T-helper 17 cell (primary cell): ENCODE measurements at regions not wholly inside any gene's neighbourhood (a gene's known extent, or its start where the extent isn't known, plus 50 kb on each side); places are given as distances from the start of the nearest gene placed in this dataset.
"Not testable (repeated sequence)": the region's sequence is repeated elsewhere in the genome, so short reads cannot be mapped to it uniquely, and the experiment has no call there.

Source experiments
- ATAC-seq: fragments of 150-1000 bp; cut with Tn5 transposase; 2 replicates; pipeline ENCODE4 v1.10.0; 2021; ENCODE audit warnings: mild to moderate bottlenecking, moderate library complexity
- DNase-seq, 3 donors: peaks; one replicate each; pipeline versions ENCODE4 v3.0.0 to v3.0.0-alpha.2; 2020 to 2021
- H3K9me3 ChIP-seq: one replicate; pipeline ENCODE4 v1.7.0; 2013; ENCODE audit warnings: low read length, mild to moderate bottlenecking; ENCODE audit not compliant: control insufficient read depth, poor library complexity, severe bottlenecking
- H3K27ac Mint-ChIP-seq: one replicate; pipeline ENCODE4 v1.8.0; 2022; ENCODE audit warnings: mild to moderate bottlenecking, moderate library complexity, mixed read lengths
- H3K27me3 Mint-ChIP-seq: one replicate; pipeline ENCODE4 v1.8.0; 2022; ENCODE audit warnings: mixed read lengths
- H3K36me3 Mint-ChIP-seq: one replicate; pipeline ENCODE4 v1.8.0; 2022; ENCODE audit warnings: low read depth, mixed read lengths
- H3K4me1 Mint-ChIP-seq: one replicate; pipeline ENCODE4 v1.8.0; 2022; ENCODE audit warnings: mild to moderate bottlenecking, mixed read lengths
- H3K4me3 Mint-ChIP-seq: one replicate; pipeline ENCODE4 v1.8.0; 2022; ENCODE audit warnings: mild to moderate bottlenecking, moderate library complexity, mixed read lengths

DNA sequence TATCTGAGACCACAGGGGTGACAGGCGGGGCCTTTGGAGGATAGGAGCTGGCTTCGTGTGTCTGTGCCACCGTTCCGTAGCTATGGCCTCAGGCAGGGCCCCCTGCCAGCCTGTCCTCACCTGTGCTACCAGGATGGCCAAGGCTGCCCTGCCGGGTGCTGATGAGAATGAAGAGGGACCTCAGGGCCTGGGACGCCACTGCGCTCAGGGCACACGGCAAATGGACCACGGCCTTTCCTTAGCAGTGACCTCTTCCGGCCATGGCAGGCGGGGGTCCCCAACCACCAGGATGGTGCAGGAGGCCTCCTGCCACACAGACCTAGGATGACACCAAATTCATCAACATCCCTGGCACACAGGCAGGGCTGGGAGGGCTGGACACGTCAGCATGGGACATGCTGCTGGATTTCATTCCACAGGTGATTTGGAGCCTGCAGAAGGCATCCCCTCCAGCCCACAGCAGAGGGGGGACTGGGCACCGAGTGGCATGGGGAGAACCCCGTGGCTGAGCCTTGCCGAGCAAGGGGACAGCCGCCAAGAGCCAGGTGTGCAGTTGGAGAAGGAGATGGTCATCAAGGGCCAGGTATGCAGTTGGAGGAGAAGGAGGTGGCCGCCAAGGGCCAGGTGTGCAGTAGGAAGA, 1321.0 kb downstream of the BRD1 start:
- ATAC-seq = no peak
- H3K4me1 Mint-ChIP-seq = no peaks in the 10 kb centered on the region

GRCh38 chr22:48505891-48506290, 1321.8 kb downstream of the BRD1 start:
- no peaks in the 10 kb centered on the region for H3K9me3 ChIP-seq
- Mint-ChIP-seq H3K4me1 (no peaks in the 10 kb centered on the region), H3K27me3 (peaks cover 27% of the 10 kb centered on the region), H3K4me3 (no peak overlapping the region), H3K36me3 (no peaks in the 10 kb centered on the region), H3K27ac (no peak overlapping the region)
- DNase-seq (no peak), ATAC-seq (no peak)

More for the DNA sequence above, 1321.0 kb downstream of the BRD1 start:
- H3K36me3 Mint-ChIP-seq = no peaks in the 10 kb centered on the region
- H3K27me3 Mint-ChIP-seq = peaks cover 27% of the 10 kb centered on the region
- no peak overlapping the region for H3K27ac Mint-ChIP-seq
- H3K4me3 Mint-ChIP-seq = no peak overlapping the region
- no peak for DNase-seq
- H3K9me3 ChIP-seq = no peaks in the 10 kb centered on the region

DNA sequence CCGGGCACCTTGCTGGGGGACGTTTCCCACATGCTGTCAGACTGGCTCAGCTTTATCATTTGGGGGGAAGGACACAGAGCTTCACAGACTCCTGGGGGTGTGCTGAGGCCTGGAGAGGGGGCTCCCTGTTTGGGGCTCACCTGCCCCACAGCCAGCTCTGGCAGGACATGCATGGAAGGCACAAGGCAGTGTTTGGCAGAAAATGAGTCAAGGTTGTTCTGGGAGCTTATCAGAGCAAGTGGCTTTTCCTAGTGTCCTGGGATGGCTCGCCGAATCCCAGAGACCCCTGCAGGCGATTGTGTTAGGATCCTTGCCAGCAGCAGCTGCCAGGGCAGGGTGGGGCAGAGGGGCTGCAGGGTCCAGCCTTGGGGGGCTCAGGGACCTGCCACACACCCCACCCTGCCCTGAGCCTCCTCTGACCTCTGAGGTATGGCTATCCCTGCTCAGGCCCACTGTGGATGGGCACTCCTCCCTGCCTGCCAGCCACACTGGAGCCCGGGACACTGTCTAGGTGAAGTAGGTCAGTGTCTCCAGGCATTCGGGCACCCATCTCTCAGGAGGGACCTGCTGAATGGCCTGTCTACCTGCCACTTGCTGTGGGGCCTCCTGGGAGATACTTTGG, 1323.0 kb downstream of the BRD1 start:
- H3K4me1 Mint-ChIP-seq = no peaks in the 10 kb centered on the region
- H3K4me3 Mint-ChIP-seq = no peak overlapping the region
- no peaks in the 10 kb centered on the region for H3K36me3 Mint-ChIP-seq
- no peak for DNase-seq
- ATAC-seq = no peak
- no peak overlapping the region for H3K27ac Mint-ChIP-seq
- peaks cover 27% of the 10 kb centered on the region for H3K27me3 Mint-ChIP-seq
- H3K9me3 ChIP-seq = no peaks in the 10 kb centered on the region

DNA sequence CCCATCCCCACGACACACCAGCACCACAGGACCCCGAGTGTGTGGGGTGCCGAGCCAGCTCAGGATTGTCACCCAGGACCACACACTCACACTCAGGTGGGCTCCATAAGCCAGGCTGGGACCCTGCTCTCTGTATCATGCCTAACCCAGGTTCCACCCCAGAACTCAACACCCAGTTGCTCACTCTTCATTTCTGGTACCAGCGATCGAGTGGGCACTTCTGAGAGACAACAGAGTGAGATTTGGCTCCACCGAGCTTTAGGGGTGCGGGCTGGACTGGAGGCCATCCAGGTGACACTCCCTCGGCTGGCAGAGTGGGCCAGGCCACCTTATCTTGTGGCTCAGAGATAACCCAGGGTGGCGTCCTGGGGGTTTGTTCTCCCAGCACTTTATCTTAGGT, 1323.8 kb downstream of the BRD1 start:
- H3K4me1 Mint-ChIP-seq = peaks cover 2% of the 10 kb centered on the region
- no peaks in the 10 kb centered on the region for H3K9me3 ChIP-seq
- no peak overlapping the region for H3K4me3 Mint-ChIP-seq
- H3K27ac Mint-ChIP-seq = no peak overlapping the region
- H3K27me3 Mint-ChIP-seq = peaks cover 27% of the 10 kb centered on the region
- no peak for DNase-seq
- no peaks in the 10 kb centered on the region for H3K36me3 Mint-ChIP-seq
- no peak for ATAC-seq

GRCh38 chr22:48503035-48503625, 1324.5 kb downstream of the BRD1 start:
- no peak for ATAC-seq
- Mint-ChIP-seq H3K4me3 (no peak overlapping the region), H3K4me1 (peaks cover 2% of the 10 kb centered on the region), H3K27ac (no peak overlapping the region), H3K27me3 (peaks cover 27% of the 10 kb centered on the region), H3K36me3 (no peaks in the 10 kb centered on the region)
- no peak for DNase-seq
- H3K9me3 ChIP-seq = no peaks in the 10 kb centered on the region

GRCh38 chr22:48501231-48501750, 1326.4 kb downstream of the BRD1 start:
- no peak for ATAC-seq
- H3K27me3 Mint-ChIP-seq = peaks cover 22% of the 10 kb centered on the region
- DNase-seq = no peak
- no peak overlapping the region for H3K27ac Mint-ChIP-seq
- peaks cover 2% of the 10 kb centered on the region for H3K4me1 Mint-ChIP-seq
- H3K9me3 ChIP-seq = no peaks in the 10 kb centered on the region
- no peaks in the 10 kb centered on the region for H3K36me3 Mint-ChIP-seq
- H3K4me3 Mint-ChIP-seq = no peak overlapping the region

GRCh38 chr22:48500471-48501230, 1327.0 kb downstream of the BRD1 start:
- no peak for DNase-seq
- no peaks in the 10 kb centered on the region for H3K9me3 ChIP-seq
- Mint-ChIP-seq H3K4me1 (peaks cover 2% of the 10 kb centered on the region), H3K4me3 (no peak overlapping the region), H3K27ac (no peak overlapping the region), H3K27me3 (peaks cover 25% of the 10 kb centered on the region), H3K36me3 (peaks cover 2% of the 10 kb centered on the region)
- ATAC-seq = no peak

- DNase-seq (no peak), ATAC-seq (no peak)
- peaks cover 25% of the 10 kb centered on the region for H3K27me3 Mint-ChIP-seq
- no peak overlapping the region for H3K27ac Mint-ChIP-seq
- H3K36me3 Mint-ChIP-seq = peaks cover 2% of the 10 kb centered on the region
- no peak overlapping the region for H3K4me3 Mint-ChIP-seq
- peaks cover 2% of the 10 kb centered on the region for H3K4me1 Mint-ChIP-seq
- no peaks in the 10 kb centered on the region for H3K9me3 ChIP-seq
Measured at GRCh38 chr22:48499456-48500425, 1327.9 kb downstream of the BRD1 start.

DNA sequence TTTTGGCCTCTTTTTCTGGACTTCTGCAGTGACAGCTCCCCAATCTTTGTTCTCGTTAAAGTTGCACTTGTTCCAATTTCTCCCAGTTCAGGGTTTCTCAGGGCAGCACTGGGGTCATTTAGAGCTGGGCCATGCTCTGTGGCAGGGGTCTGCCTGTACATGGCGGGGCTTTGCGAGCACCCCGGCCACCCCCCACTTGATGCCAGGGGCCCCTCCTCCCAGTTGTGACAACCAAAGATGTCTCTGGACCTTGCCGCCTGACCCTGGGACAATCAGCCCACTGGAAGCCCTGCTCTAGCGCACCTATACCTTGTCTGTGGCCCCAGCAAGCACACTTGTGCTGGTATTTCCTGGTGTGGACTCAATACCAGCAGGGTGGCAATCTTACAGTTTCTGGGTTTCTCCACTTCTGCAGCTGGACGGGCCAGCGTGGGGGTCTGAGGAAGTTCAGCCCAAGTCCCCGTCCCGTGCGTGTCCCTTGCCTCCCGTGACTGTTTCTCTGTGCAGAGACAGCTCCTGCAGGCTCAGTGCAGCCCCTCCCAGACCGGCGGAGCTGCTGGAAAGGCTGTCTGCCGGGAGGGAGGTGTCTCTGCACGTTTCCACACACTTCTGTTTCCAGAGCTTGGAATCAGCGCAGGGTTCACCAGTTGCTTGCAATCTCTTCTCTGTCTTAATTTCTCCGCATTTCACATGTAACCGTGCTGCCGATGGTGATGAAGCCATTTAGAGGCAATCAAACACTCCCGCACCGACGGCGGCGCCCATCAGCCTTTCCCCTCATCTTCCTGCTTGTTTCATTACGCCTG, 1328.9 kb downstream of the BRD1 start:
- peaks cover 2% of the 10 kb centered on the region for H3K36me3 Mint-ChIP-seq
- no peak overlapping the region for H3K4me3 Mint-ChIP-seq
- DNase-seq (no peak), ATAC-seq (no peak)
- H3K27ac Mint-ChIP-seq = no peak overlapping the region
- no peaks in the 10 kb centered on the region for H3K9me3 ChIP-seq
- peaks cover 2% of the 10 kb centered on the region for H3K4me1 Mint-ChIP-seq
- H3K27me3 Mint-ChIP-seq = peaks cover 35% of the 10 kb centered on the region

- H3K4me3 Mint-ChIP-seq, DNase-seq, H3K9me3 ChIP-seq, ATAC-seq, H3K36me3 Mint-ChIP-seq, H3K27ac Mint-ChIP-seq, H3K4me1 Mint-ChIP-seq: not testable (repeated sequence)
- peaks cover 36% of the 10 kb centered on the region for H3K27me3 Mint-ChIP-seq
Measured at GRCh38 chr22:48497743-48498520, 1329.7 kb downstream of the BRD1 start.

- H3K9me3 ChIP-seq = no peaks in the 10 kb centered on the region
- DNase-seq = no peak
- no peak overlapping the region for H3K27ac Mint-ChIP-seq
- no peak overlapping the region for H3K4me3 Mint-ChIP-seq
- ATAC-seq = no peak
- H3K27me3 Mint-ChIP-seq = peaks cover 39% of the 10 kb centered on the region
- peaks cover 5% of the 10 kb centered on the region for H3K4me1 Mint-ChIP-seq
- peaks cover 2% of the 10 kb centered on the region for H3K36me3 Mint-ChIP-seq
Measured at GRCh38 chr22:48496987-48497650, 1330.6 kb downstream of the BRD1 start.
